ENCODE measurements at regions not wholly inside any gene's neighbourhood (a gene's known extent, or its start where the extent isn't known, plus 50 kb on each side); places are given as distances from the start of the nearest gene placed in this dataset.

GRCh38 chr1:118575060-118575459, 390.0 kb upstream of the SPAG17 start:
- no peak for DNase-seq
- CTCF ChIA-PET = no interaction called here
- H3K4me2 ChIP-seq = no peak overlapping the region
- no peaks in the 10 kb centered on the region for H3K79me2 ChIP-seq (ENCODE audit: insufficient read depth)
- no peaks in the 10 kb centered on the region for H3K27me3 ChIP-seq (ENCODE audit: insufficient read depth)
- TF ChIP-seq FOXM1 (IDR thresholded peaks at IDR 0.05; ENCODE audit: low read depth) (no peak), TAF1 (IDR thresholded peaks at IDR 0.05; ENCODE audit: borderline replicate concordance, low read depth, low read length) (no peak), GABPA (IDR thresholded peaks at IDR 0.05; ENCODE audit: low read depth) (no peak), MXI1 (IDR thresholded peaks at IDR 0.05; ENCODE audit: low read depth, low read length) (no peak), FOXJ3 (CRISPR knock-in tag; IDR thresholded peaks at IDR 0.05) (no peak), MAX (IDR thresholded peaks at IDR 0.05; ENCODE audit: low read depth) (no peak), SIN3A (IDR thresholded peaks at IDR 0.05; ENCODE audit: borderline replicate concordance, low read depth, low read length) (no peak), ELF1 (IDR thresholded peaks at IDR 0.05) (no peak), TEAD4 (IDR thresholded peaks at IDR 0.05; ENCODE audit: borderline replicate concordance, insufficient read depth) (no peak), CHD2 (IDR thresholded peaks at IDR 0.05; ENCODE audit: low read length, partially characterized antibody) (no peak), PBX3 (IDR thresholded peaks at IDR 0.05) (no peak), NFIC (IDR thresholded peaks at IDR 0.05; ENCODE audit: borderline replicate concordance) (no peak), USF1 (IDR thresholded peaks at IDR 0.05; ENCODE audit: borderline replicate concordance, low read depth) (no peak), RXRA (IDR thresholded peaks at IDR 0.05; ENCODE audit: borderline replicate concordance, low read depth) (no peak), POLR2AphosphoS5 (IDR thresholded peaks at IDR 0.05; ENCODE audit: low read depth, low read length) (no peak)
- H3K4me1 ChIP-seq (ENCODE audit: control insufficient read depth in 1 of 2, insufficient read depth in 2 of 2, low read depth in 1 of 2, low read length in 1 of 2) = no peaks in the 10 kb centered on the region
- H4K20me1 ChIP-seq (ENCODE audit: insufficient read depth) = no peaks in the 10 kb centered on the region
- no peak overlapping the region for H3K27ac ChIP-seq (ENCODE audit: low read depth in 2 of 2, low read length in 1 of 2)
- no peak overlapping the region for H3K9ac ChIP-seq
- no peaks in the 10 kb centered on the region for H3K9me3 ChIP-seq
- POLR2A ChIA-PET = no interaction called here
- no peaks in the 10 kb centered on the region for H3K9me2 ChIP-seq
- H3K4me3 ChIP-seq (ENCODE audit: low read depth in 2 of 2, low read length in 1 of 2) = no peak overlapping the region
- no peak overlapping the region for H2AFZ ChIP-seq (ENCODE audit: low read depth)
- WGBS (ENCODE audit: low lambda C conversion rate) = 4% methylated on average over 2 of the region's 2 CpGs
- H3K36me3 ChIP-seq (replicated peaks in 1 of 2; ENCODE audit: control insufficient read depth in 1 of 2, insufficient read depth in 2 of 2, low read length in 1 of 2) = no peaks in the 10 kb centered on the region
- H3F3A ChIP-seq (replicated peaks; ENCODE audit: insufficient read depth) = no peaks in the 10 kb centered on the region

GRCh38 chr1:118564961-118565703, 380.1 kb upstream of the SPAG17 start:
- H3K27ac ChIP-seq (ENCODE audit: low read depth in 2 of 2, low read length in 1 of 2) = no peak overlapping the region
- H3K4me2 ChIP-seq = no peak overlapping the region
- no peaks in the 10 kb centered on the region for H3F3A ChIP-seq (replicated peaks; ENCODE audit: insufficient read depth)
- H3K4me1 ChIP-seq (ENCODE audit: control insufficient read depth in 1 of 2, insufficient read depth in 2 of 2, low read depth in 1 of 2, low read length in 1 of 2) = no peaks in the 10 kb centered on the region
- no peak for DNase-seq
- POLR2A ChIA-PET = no interaction called here
- no peaks in the 10 kb centered on the region for H4K20me1 ChIP-seq (ENCODE audit: insufficient read depth)
- H3K79me2 ChIP-seq (ENCODE audit: insufficient read depth) = no peaks in the 10 kb centered on the region
- no peak overlapping the region for H3K9ac ChIP-seq
- H2AFZ ChIP-seq (ENCODE audit: low read depth) = no peak overlapping the region
- no peak overlapping the region for H3K4me3 ChIP-seq (ENCODE audit: low read depth in 2 of 2, low read length in 1 of 2)
- no peaks in the 10 kb centered on the region for H3K9me2 ChIP-seq
- H3K36me3 ChIP-seq (replicated peaks in 1 of 2; ENCODE audit: control insufficient read depth in 1 of 2, insufficient read depth in 2 of 2, low read length in 1 of 2) = no peaks in the 10 kb centered on the region
- TF ChIP-seq EZH2phosphoT487 (IDR thresholded peaks at IDR 0.05; ENCODE audit: borderline replicate concordance, low read depth) (no peak), IRF3 (IDR thresholded peaks at IDR 0.05; ENCODE audit: low read depth, low read length) (no peak), GATA2 (CRISPR knock-in tag; IDR thresholded peaks at IDR 0.05) (no peak), RFX5 (IDR thresholded peaks at IDR 0.05; ENCODE audit: low read length) (no peak), MEF2A (IDR thresholded peaks at IDR 0.05; ENCODE audit: borderline replicate concordance, low read depth) (no peak), TCF12 (IDR thresholded peaks at IDR 0.05) (no peak), USF1 (IDR thresholded peaks at IDR 0.05; ENCODE audit: borderline replicate concordance, low read depth) (no peak), YY1 (IDR thresholded peaks at IDR 0.05; ENCODE audit: low read depth) (no peak), USF2 (IDR thresholded peaks at IDR 0.05; ENCODE audit: borderline replicate concordance, low read depth, low read length) (no peak), MAX (IDR thresholded peaks at IDR 0.05; ENCODE audit: low read depth) (no peak)
- H3K9me3 ChIP-seq = no peaks in the 10 kb centered on the region
- WGBS (ENCODE audit: low lambda C conversion rate) = 2% methylated on average over 2 of the region's 2 CpGs
- H3K27me3 ChIP-seq (ENCODE audit: insufficient read depth) = no peaks in the 10 kb centered on the region
- CTCF ChIA-PET = interaction anchor here (1.1 to 1.5 kb wide), 2 partner anchors 16 to 444 kb away, joined by 3 to 5 read pairs; no protein-coding TSS in a partner anchor

All from SK-N-SH (cell line).